Epithelial cell of esophagus (primary cell): ENCODE measurements at regions not wholly inside any gene's neighbourhood (a gene's known extent, or its start where the extent isn't known, plus 50 kb on each side); places are given as distances from the start of the nearest gene placed in this dataset.

Experiments
- DNase-seq: peaks from one replicate; pipeline ENCODE4 v3.0.0; 2010; ENCODE audit warnings: low read depth
- H3K4me3 ChIP-seq: 2 replicates; pipeline ENCODE4 v1.5.1; 2011; ENCODE audit warnings: mild to moderate bottlenecking, low read length, control low read depth
- TF ChIP-seq, protein P1 (sequence below): IDR thresholded peaks from 2 replicates; pipeline ENCODE4 v1.5.1; 2011; ENCODE audit warnings: low read depth, mild to moderate bottlenecking, low read length, control low read depth, inconsistent platforms; ENCODE audit not compliant: insufficient read depth; ENCODE audit errors: missing control alignments

- H3K4me3 ChIP-seq: no peak overlapping the region
- no peak for DNase-seq
- TF ChIP-seq, protein P1, sequence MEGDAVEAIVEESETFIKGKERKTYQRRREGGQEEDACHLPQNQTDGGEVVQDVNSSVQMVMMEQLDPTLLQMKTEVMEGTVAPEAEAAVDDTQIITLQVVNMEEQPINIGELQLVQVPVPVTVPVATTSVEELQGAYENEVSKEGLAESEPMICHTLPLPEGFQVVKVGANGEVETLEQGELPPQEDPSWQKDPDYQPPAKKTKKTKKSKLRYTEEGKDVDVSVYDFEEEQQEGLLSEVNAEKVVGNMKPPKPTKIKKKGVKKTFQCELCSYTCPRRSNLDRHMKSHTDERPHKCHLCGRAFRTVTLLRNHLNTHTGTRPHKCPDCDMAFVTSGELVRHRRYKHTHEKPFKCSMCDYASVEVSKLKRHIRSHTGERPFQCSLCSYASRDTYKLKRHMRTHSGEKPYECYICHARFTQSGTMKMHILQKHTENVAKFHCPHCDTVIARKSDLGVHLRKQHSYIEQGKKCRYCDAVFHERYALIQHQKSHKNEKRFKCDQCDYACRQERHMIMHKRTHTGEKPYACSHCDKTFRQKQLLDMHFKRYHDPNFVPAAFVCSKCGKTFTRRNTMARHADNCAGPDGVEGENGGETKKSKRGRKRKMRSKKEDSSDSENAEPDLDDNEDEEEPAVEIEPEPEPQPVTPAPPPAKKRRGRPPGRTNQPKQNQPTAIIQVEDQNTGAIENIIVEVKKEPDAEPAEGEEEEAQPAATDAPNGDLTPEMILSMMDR: no peak
Measured at GRCh38 chr15:69902414-69903062, 195.2 kb downstream of the TLE3 start.

GRCh38 chr15:69903470-69904469 lies 193.9 kb downstream of the TLE3 start:
- TF ChIP-seq, protein P1: no peak
- no peak for DNase-seq
- H3K4me3 ChIP-seq: no peak overlapping the region

GRCh38 chr15:69906256-69907185 lies 191.2 kb downstream of the TLE3 start:
- TF ChIP-seq, protein P1: no peak
- no peak for DNase-seq
- no peak overlapping the region for H3K4me3 ChIP-seq

GRCh38 chr15:69908060-69908459 lies 189.7 kb downstream of the TLE3 start:
- H3K4me3 ChIP-seq: no peak overlapping the region
- TF ChIP-seq, protein P1: no peak
- DNase-seq: no peak

DNA sequence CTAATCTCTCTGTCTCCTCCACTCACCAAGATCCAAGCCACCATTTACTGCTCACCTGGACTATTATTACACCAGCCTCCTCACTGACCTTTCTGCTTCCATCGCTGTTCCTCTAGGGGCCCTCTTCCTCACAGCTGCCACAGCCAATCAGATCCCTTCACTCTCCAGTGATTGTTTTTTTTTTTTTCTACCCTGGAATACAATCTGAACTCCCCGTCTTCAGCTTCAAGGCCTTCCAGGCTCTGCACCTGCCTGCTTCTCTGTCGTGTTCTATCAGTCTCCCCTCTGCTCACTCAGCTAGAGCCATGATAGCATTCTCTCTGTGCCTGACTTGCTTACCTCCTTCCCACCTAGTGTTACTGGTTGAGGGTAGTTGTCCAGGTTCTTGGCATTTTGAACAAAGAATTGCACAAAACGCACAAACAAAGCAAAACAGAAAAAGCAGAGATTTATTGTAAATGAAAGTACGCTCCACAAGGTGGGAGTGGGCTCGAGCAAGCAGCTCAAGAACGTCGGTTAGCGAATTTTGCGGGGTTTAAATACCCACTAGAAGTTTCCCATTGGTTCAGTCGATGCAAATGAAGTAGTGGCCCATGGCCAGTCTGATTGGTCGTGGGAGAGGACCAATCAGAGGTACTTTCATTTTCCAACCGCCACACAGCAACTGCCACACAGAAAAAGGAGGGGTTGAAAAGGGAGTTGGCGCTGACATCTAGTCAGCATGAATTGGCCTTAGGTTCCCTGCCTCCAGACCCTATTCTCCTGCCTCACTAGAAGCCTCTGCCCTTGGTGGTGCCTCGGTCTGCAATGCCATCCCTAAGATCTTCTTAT lies 188.9 kb downstream of the TLE3 start:
- no peak for DNase-seq
- H3K4me3 ChIP-seq: no peak overlapping the region
- TF ChIP-seq, protein P1: no peak
